Esophagus squamous epithelium (tissue), 5 donors: ENCODE measurements at regions not wholly inside any gene's neighbourhood (a gene's known extent, or its start where the extent isn't known, plus 50 kb on each side); places are given as distances from the start of the nearest gene placed in this dataset.

Experiments
- DNase-seq: peaks from one replicate; lab custom pipeline; 2025; lab: John Stamatoyannopoulos, UW
- H3K27ac ChIP-seq, 4 donors: fragments of 200-600 bp; sonication (generic); one replicate each; pipeline ENCODE4 v1.5.1; 2016 to 2019; ENCODE audit warnings: mild to moderate bottlenecking in 1 of 4
- H3K27me3 ChIP-seq, 4 donors: fragments of 200-600 bp; sonication (generic); 1 replicate in 3 of 4; 2 replicates in 1 of 4; pipeline versions ENCODE4 v1.5.1 to v1.6.0; 2017 to 2021; ENCODE audit warnings: antibody characterized with exemption in 1 of 4
- H3K36me3 ChIP-seq, 3 donors: fragments of 200-600 bp; sonication (generic); one replicate each; pipeline ENCODE4 v1.5.1; 2016 to 2019
- H3K4me1 ChIP-seq, 3 donors: fragments of 200-600 bp; sonication (generic); one replicate each; pipeline ENCODE4 v1.5.1; 2017 to 2019
- H3K4me3 ChIP-seq, 4 donors: fragments of 200-600 bp; sonication (generic); 1 replicate in 3 of 4; 2 replicates in 1 of 4; pipeline ENCODE4 v1.5.1; 2016 to 2019; ENCODE audit warnings: mild to moderate bottlenecking in 2 of 4, moderate library complexity in 1 of 4
- H3K9me3 ChIP-seq, 3 donors: fragments of 200-600 bp; sonication (generic); one replicate each; pipeline ENCODE4 v1.5.1; 2016 to 2019
- POLR2A ChIP-seq, 4 donors: fragments of 450-650 bp; IDR thresholded peaks; one replicate each; pipeline ENCODE4 v1.6.1; 2017; ENCODE audit warnings: antibody characterized with exemption in 4 of 4, mild to moderate bottlenecking in 4 of 4, moderate library complexity in 3 of 4
- WGBS, 2 donors: methylation state at CpG; one replicate each; pipeline ENCODE4 v1.1.5; 2018; 5-methylcytosine and 5-hydroxymethylcytosine counted together
- intact Hi-C: fragments of 100-400 bp; cut with DNase I; formaldehyde crosslinking; loops from one replicate; pipeline ENCODE4 v1.15.0; 2022
- TF ChIP-seq, protein P1 (sequence below), 6 experiments: fragments of 450-650 bp in 4 of 6; fragments of 200-600 bp in 2 of 6; sonication (generic) in 2 of 6; IDR thresholded peaks; one replicate each; pipeline ENCODE4 v1.5.1; 2016 to 2019; ENCODE audit warnings: antibody characterized with exemption in 6 of 6, mild to moderate bottlenecking in 4 of 6, moderate library complexity in 4 of 6
- donor health status: DM: yes; HTN: yes; CAD: no.

- TF ChIP-seq POLR2A (IDR thresholded peaks at IDR 0.05) = no peak
- TF ChIP-seq, protein P1, sequence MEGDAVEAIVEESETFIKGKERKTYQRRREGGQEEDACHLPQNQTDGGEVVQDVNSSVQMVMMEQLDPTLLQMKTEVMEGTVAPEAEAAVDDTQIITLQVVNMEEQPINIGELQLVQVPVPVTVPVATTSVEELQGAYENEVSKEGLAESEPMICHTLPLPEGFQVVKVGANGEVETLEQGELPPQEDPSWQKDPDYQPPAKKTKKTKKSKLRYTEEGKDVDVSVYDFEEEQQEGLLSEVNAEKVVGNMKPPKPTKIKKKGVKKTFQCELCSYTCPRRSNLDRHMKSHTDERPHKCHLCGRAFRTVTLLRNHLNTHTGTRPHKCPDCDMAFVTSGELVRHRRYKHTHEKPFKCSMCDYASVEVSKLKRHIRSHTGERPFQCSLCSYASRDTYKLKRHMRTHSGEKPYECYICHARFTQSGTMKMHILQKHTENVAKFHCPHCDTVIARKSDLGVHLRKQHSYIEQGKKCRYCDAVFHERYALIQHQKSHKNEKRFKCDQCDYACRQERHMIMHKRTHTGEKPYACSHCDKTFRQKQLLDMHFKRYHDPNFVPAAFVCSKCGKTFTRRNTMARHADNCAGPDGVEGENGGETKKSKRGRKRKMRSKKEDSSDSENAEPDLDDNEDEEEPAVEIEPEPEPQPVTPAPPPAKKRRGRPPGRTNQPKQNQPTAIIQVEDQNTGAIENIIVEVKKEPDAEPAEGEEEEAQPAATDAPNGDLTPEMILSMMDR (IDR thresholded peaks at IDR 0.05) = no peak
- no peaks in the 10 kb centered on the region for H3K27me3 ChIP-seq
- H3K36me3 ChIP-seq = no peaks in the 10 kb centered on the region
- H3K27ac ChIP-seq = no peak overlapping the region
- no peak for DNase-seq
- H3K9me3 ChIP-seq = no peaks in the 10 kb centered on the region
- WGBS, 2 donors = no CpG with 5 or more reads among the region's 2 CpGs
- intact Hi-C loops = no loop called here
- no peaks in the 10 kb centered on the region for H3K4me1 ChIP-seq
- H3K4me3 ChIP-seq = no peak overlapping the region
Measured at GRCh38 chrY:8470249-8470648, 867.0 kb upstream of the TSPY4 start.

GRCh38 chrY:8479141-8479540 is 858.1 kb upstream of the TSPY4 start:
- TF ChIP-seq, protein P1 (IDR thresholded peaks at IDR 0.05) = no peak
- no peak for TF ChIP-seq POLR2A (IDR thresholded peaks at IDR 0.05)
- Histone ChIP-seq H3K36me3 (no peaks in the 10 kb centered on the region), H3K27ac (no peak overlapping the region), H3K4me3 (no peak overlapping the region), H3K27me3 (no peaks in the 10 kb centered on the region), H3K4me1 (no peaks in the 10 kb centered on the region), H3K9me3 (no peaks in the 10 kb centered on the region)
- intact Hi-C loops = no loop called here
- no peak for DNase-seq

GRCh38 chrY:8488955-8489354 is 848.3 kb upstream of the TSPY4 start:
- Histone ChIP-seq H3K4me1 (no peaks in the 10 kb centered on the region), H3K36me3 (no peaks in the 10 kb centered on the region), H3K9me3 (no peaks in the 10 kb centered on the region), H3K27me3 (no peaks in the 10 kb centered on the region), H3K4me3 (no peak overlapping the region), H3K27ac (no peak overlapping the region)
- intact Hi-C loops = no loop called here
- WGBS, 2 donors = 40% methylated on average over 1 of the region's 1 CpG; no CpG with 5 or more reads in 1 of the 2 donors
- no peak for DNase-seq
- TF ChIP-seq, protein P1 (IDR thresholded peaks at IDR 0.05) = no peak
- TF ChIP-seq POLR2A (IDR thresholded peaks at IDR 0.05) = no peak

DNA sequence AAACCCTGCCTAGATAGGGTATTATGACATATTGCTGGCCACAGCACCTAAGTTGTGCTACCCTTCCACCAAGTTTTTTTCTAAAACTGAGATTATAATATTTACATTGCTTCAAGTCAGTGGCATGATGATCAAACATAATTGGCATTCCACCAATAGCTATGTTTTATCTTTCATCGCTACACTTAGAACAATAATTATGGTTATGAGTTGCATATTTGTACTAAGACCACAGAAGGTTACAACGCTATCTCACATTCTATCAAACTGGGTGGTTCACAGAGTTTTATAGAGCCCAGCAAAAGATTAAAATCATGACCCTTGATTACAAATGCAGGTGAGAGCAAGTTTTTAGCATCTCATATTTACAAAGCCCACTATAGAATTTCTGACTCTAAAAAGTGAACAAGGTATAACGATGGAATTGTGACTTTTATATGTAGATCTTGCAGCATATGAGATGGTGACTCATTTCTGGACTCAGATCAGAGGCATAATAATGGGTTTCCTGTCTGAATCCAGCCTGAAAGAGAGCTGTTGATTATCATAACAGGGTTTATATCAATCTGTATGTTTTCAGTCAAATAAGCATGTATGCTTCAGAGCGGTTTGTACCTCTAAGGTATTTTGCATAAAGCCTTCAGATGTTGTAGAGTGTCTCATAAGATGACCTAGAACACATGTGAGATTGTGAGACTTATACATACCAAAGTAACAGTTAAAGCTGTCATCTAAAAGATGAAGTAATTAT is 847.2 kb upstream of the TSPY4 start:
- Histone ChIP-seq H3K4me3 (no peak overlapping the region), H3K9me3 (no peaks in the 10 kb centered on the region), H3K27ac (no peak overlapping the region), H3K4me1 (no peaks in the 10 kb centered on the region), H3K36me3 (no peaks in the 10 kb centered on the region), H3K27me3 (no peaks in the 10 kb centered on the region)
- TF ChIP-seq, protein P1 (IDR thresholded peaks at IDR 0.05) = no peak
- TF ChIP-seq POLR2A (IDR thresholded peaks at IDR 0.05) = no peak
- intact Hi-C loops = no loop called here
- DNase-seq = no peak
- 50% methylated on average over 4 of the region's 4 CpGs; no CpG with 5 or more reads in 1 of the 2 donors for WGBS, 2 donors

DNA sequence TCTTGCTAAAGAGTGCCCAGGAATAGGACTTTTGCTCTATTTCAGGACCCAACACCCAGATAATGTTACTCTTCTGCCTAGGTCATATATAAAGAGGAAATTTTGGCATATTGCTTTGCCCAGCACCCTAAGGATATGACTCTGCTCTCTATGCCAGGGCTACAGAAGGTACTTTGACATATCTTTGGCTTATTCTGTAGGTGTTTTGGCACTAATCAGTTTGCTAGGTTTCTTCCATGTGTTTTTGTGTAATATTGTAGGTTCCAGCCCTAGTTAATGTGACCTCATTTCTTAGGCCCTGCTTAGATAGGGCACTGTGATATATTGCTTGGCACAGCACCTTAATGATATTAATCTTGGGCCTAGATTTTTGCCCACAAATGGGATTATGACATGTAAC is 842.9 kb upstream of the TSPY4 start:
- no peak for TF ChIP-seq POLR2A (IDR thresholded peaks at IDR 0.05)
- TF ChIP-seq, protein P1 (IDR thresholded peaks at IDR 0.05) = no peak
- Histone ChIP-seq H3K9me3 (no peaks in the 10 kb centered on the region), H3K27ac (no peak overlapping the region), H3K4me3 (no peak overlapping the region), H3K27me3 (no peaks in the 10 kb centered on the region), H3K4me1 (no peaks in the 10 kb centered on the region), H3K36me3 (no peaks in the 10 kb centered on the region)
- DNase-seq = no peak
- intact Hi-C loops = no loop called here
